NCI-H774 (cell line): ENCODE measurements at regions not wholly inside any gene's neighbourhood (a gene's known extent, or its start where the extent isn't known, plus 50 kb on each side); places are given as distances from the start of the nearest gene placed in this dataset.
"Not testable (repeated sequence)": the region's sequence is repeated elsewhere in the genome, so short reads cannot be mapped to it uniquely, and the experiment has no call there.

Experiments
- DNase-seq: peaks from one replicate; lab custom pipeline; 2025; lab: John Stamatoyannopoulos, UW

DNA sequence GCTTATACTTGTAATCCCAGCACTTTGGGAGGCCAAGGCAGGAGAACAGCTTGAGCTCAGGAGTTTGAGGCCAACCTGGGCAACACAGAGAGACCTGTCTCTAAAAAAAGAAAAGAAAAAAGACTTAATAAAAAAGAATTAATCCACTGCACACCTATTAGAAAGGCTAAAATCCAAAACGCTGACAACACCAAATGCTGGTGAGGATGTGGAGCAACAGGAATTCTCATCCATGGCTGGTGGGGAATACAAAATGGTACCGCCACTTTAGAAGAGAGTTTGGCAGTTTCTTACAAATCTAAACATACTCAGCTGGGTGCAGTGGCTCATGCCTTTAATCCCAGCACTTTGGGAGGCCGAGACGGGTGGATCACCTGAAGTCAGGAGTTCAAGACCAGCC lies 110.0 kb upstream of the NDUFV2 start:
- DNase-seq: not testable (repeated sequence)

DNA sequence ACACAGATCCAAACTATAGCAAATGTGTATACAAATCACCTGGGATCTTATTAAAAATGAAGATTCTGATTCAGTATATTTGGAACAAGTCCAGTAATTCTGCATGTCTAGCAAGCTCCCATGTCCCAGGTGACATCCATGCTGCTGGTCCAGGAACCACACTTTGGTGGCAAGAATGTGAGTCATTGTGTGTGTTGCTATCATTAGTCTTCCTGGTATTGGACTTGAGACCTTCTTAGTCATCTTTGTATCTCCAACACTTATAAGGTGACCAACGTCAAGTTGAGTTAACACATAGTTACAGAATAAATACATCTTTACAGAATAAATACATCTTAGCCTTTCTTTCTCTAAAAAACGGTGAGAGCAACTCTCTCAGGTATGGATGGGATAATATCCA lies 107.9 kb upstream of the NDUFV2 start:
- no peak for DNase-seq

DNA sequence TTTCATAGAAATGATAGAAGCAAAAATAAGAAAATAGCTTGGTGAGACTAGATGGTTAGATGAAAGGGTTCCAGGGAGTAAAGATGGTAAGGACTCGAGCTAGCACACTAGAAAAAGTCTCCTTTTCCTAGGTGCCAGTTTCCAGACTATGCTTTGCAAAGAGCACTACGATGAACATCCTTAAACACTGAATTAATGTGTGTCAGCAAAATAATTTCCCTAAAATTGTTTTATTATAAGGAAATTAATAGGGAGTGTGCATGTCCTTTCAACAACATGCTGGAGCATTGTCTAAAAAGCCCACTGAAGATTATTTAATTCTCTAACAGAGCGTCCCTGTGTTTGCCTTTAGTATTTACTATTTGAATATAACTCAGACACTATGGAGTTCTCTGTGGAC lies 107.4 kb upstream of the NDUFV2 start:
- DNase-seq: no peak

DNA sequence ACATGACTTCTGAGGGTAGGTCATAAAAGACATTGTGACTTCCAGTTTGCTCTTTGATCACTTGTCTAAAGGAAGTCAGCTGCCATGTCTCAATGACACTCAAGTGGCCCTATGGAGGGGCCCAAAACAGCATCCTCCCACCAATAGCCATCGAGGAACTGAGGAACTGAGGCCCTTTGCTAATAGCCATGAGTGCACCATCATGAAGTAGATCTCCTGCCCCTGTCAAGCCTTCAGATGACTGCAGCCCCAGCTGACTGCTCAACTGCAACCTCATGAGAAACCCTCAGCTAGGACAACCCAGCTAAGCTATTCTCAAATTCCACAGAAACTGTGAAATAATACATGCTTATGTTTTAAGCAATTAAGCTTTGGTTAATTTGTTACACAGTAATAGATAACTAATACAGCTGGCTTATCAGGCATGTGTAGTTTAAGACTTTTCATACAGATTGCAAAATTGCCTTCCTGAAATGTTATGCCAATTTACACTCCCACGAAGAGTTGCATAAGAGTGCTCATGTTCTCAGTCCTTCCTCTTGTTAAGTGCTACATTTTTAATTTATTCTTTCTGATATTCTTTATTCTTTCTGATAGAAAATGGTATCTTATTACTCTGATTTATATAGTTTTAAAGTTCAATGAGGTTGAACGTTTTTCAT lies 105.6 kb upstream of the NDUFV2 start:
- DNase-seq: no peak

DNA sequence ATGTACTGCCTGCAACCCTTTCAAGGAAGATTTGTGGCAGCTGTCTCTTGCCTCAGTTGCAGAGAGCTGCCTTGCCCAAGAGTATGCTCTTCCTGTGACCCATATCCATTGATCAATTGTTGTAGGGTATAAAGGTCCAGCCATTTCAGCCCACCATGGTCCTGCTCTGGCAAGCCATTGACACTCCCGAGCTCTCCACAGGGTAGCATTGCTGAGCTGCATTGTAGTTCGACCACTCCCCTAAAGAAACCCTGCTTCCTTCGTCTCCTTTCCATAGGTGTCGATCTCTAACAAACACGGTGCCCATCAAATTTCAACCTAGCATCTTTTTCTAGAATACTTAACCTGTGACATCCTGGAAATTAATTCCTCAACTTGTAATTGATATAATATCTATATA lies 104.9 kb upstream of the NDUFV2 start:
- DNase-seq: no peak

DNA sequence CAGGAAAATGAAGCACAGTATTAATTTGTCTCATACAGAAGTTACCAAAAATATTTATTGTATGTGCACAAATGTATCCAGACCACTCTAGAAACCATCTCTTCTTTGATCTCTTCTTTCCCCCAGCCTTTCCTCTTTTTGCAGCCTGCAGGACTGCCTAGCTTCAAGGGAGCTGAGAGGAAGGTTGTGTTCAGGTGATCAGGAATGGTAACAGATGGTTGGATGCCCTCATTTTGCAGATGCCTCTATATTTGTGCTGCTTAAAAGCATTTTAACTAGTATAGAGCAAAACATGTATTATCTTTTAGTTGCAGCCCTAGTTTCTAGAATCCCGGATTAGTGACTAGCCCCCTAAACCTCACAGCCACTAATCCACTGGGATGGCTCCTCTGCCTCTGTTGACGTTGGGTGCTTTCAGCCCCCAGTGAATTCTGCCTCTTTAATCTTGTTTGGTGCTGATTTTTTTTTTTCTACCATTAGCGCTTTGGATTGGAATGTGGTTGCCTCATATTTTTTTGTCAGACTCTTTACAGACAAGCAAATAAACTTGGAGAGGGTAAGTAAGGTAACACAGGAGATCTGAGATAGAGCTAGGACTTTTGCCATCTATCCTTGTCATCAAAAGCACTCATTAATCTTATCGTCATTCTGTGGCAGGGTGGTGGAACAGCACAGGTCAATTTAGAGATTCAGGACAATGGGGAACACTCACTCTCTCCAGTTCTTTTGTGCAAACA lies 103.8 kb upstream of the NDUFV2 start:
- DNase-seq: no peak

DNA sequence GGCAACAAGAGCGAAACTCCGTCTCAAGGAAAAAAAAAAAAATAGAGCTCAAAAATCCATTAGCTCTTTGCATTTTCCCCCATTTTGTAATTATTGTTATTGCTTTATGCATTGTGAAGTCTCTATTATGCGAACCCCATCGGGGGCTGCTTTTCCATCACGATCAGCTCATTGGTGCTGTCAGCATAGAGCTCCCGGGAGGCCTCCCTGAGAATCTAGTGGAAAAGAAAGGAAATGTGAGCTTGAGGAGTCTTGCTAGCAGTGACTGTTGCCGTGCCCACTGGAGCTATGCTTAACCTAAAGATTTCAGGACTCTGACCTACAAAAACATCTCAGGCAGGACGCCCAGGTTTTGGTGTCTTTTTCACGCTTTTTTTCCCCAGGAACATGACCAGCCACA lies 102.6 kb upstream of the NDUFV2 start:
- DNase-seq: no peak

DNA sequence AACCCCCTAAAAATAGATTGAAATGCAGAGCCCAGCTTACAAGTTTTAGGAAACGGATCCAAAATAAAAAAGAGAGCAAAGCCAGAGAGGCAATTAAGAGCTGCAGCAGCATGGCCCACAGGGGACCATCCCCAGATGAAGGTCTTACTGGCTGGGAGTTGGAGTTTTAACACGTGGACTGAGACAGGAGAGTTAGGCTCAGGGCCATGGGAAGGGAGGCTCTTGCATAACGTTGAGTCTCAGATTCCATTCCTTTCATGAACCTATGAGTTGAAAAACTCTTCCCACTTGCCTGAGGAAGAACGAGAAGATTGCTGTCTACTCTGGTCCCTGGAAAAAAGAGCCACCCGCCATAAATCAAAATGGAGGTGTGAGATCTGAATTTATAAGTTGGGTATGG lies 101.8 kb upstream of the NDUFV2 start:
- DNase-seq: no peak

DNA sequence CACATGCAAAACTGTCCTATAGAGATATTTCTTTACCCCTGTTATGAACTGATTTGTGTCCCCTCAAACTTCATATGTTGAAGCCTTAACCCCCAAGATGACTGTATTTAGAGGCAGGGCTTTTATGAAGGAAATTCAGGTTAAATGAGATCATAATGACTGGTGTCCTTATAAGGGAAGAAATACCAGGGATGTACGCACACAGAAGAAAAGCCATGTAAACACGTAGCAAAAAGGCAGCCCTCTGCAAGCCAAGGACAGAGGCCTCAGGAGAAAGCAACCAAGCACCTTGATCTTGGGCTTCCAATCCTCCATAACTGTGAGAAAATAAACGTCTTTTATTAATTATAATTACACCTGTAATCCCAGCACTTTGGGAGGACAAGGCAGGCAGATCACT lies 101.3 kb upstream of the NDUFV2 start:
- no peak for DNase-seq

DNA sequence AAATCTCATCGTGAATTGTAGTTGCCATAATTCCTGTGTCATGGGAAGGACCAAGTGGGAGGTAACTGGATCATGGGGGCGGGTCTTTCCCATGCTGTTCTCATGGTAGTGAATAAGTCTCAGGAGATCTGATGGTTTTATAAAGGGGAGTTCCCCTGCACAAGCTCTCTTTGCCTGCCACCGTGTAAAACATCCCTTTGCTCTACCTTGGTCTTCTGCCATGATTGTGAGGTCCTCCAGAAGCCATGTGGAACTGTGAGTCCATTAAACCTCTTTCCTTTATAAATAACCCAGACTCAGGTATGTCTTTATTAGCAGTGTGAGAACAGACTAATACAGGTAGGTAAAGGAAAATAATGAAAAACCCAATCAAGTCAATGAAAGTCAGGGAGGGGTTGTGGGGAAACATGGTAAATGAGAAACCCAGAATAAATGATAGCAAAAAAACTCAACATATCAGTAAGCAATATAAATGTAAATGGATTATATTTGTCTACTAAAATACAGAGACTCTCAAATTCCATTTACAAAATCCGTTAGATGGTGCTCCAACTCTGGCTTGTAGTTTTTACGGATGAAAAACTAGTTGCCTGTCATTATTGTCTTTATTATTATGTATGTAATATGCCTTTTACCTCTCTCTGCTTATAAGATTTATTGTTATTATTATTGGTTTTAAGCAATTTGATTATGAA lies 98.9 kb upstream of the NDUFV2 start:
- DNase-seq: no peak

DNA sequence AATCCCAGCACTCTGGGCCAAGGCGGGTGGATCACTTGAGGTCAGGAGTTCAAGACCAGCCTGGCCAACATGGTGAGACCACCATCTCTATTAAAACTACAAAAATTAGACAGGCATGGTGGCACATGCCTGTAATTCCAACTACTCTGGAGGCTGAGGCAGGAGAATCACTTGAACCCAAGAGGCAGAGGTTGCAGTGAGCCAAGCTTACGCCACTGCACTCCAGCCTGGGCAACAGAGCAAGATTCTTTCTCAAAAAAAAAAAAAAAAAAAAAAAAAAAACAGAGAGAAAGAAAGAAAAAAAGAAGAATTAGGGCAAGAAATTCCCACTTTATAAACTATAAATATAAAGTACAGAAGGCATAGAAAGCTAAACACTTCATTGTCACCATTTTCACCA lies 98.2 kb upstream of the NDUFV2 start:
- DNase-seq: not testable (repeated sequence)

DNA sequence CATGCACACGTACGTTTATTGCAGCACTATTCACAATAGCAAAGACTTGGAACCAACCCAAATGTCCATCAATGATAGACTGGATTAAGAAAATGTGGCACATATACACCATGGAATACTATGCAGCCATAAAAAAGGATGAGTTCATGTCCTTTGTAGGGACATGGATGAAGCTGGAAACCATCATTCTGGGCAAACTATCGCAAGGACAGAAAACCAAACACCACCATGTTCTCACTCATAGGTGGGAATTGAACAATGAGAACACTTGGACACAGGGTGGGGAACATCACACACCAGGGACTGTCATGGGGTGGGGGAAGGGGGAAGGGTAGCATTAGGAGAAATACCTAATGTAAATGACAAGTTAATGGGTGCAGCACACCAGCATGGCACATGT lies 94.8 kb upstream of the NDUFV2 start:
- DNase-seq: not testable (repeated sequence)

DNA sequence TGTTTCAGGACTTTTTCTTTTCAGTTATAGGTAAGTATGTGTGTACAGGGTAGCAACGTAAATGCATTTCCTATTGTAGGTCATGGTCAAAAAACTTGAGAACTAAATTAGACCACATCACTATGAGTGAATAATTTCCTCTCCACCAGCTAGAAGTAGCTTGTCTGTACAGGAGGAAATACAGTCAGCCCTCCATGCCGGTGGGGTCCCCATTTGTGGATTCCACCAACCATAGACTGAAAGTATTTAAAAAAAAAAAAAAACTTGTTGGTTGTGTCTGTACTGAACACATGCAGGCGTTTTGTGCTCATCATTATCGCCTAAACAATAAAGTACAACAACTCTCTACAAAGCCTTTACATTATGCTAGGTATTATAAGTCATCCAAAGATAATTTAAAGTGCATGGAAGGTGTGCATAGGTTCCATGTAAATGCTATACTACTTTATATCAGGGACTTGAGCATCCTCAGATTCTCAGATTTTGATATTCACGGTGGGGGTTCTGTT lies 94.2 kb upstream of the NDUFV2 start:
- DNase-seq: no peak

DNA sequence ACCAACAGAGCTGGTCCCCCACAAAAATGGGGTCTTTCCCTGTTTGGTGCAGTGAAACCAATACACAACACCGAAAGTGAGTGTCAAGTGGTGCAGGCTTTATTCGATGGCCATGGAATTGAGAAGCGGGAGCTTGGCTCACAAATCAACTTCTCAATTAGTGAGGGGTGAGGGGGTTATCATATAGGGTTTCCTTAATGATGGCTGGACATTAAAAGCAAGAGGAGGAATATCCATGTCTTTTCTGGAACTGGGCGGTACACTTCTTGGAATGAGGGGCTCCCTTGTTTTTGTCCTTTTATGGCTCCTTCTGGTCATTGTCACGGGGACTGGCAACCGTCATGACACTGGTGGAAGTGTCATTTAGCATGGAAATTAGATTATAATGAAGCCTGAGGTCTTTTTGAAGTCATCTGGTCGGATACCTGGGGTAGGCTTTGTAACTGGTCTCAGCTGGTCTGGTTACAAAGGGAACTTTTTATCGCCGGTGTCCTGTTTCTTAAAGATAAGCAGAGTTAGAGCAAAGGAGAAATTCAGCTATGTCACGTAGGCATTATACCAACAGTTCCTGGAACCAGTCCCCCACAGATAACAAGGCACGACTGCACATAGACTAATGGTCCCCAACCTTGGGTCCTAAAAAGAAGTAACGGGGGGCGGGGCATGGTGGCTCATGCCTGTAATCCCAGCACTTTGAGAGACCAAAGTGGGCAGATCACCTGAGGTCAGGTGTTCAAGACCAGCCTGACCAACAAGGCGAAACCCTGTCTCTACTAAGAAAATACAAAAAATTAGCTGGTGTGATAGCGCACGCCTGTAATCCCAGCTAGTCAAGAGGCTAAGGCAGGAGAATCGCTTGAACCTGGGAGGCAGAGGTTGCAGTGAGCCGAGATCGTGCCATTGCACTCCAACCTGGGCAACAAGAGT lies 93.5 kb upstream of the NDUFV2 start:
- DNase-seq: no peak

DNA sequence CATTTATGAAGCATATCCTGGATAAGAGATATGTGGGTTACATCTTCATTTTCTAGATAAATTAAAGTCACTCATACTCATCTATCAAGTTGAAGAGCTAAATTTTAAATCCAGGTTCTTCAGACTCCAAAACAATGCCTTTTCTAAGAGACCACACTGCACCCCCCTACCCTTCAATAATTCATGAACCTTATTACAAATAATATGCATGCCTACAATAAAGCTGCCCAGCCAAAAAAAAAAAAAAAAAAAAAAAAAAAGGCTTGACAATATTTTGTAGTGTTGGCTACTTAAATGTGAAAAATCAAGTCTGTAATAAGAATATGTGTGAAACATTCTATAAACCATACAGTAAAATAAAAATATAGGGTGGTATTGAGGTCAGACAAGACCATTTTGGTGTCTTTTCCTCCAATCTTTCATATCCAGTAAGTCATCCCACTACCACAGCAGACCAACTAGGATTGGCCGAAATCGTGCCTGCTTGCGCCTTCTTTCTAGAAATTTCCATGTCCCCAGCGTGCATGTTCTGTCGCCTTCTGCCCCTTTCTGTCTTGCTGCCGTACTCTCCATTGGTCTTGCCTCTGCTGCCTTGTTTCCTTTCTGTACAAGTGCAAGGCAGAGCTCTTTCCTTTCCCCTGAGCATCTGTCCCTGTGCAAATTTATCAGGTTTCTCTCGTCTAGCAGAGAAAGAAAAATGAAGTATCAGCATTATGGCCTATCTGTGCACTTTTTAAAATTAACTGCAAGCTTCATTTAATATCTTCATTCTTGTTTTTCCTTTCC lies 92.6 kb upstream of the NDUFV2 start:
- no peak for DNase-seq

DNA sequence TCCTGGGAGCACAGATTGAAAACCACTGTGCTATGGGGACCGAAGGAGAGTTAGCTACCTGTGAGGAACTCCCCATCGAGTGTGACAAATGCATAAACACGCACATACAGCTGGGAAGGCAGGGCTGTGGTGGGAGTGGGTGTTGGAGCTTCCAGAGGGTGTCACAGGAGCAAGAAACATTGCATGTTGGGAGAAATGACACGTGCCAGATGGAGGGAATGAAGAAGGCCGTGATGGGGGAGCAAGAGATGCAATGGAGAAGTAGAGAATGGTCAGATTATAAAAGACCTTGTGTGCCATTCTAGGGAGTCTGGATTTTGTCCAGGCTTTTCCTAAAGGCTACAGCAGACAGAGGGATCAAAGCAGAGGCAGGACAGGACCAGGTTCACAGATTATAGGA lies 91.1 kb upstream of the NDUFV2 start:
- DNase-seq: no peak

DNA sequence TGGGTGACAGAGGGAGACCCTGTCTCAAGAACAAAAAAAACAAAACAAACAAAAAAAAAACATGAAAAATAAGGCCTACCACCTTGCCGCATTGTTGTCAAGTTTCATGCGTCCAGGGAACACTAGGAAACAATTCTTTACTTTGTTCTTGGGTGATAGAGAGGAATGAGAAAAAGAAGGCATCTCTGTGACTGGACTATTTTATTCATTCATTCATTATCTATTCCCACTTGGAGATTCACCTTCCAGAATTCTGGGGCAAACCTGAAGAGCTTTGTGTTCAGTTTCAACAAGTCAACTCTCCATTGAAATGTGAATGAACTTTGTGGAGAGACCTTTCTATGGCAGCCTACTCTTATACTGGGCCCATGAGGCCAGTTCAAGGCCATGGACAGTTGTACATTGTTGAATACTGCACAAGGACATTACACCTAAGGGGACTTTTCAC lies 88.5 kb upstream of the NDUFV2 start:
- no peak for DNase-seq

DNA sequence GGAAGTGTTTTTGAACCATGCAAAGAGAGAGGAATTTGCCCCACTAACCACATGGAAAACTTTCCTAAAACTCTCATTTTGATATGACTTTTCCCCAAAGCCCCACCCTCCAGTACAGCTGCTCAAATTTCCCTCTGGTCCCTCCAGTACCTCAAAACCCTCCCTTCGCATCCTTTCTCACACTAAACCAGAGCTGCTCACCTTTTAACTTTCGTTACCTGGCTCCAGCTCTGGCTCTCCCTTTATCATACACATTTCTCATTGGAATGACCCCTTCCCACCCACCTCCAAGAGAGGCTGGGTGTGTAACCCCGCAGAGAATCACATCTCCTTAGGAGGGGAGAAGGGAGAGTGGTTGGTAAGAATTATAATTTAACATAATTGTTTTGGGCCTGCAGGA lies 86.8 kb upstream of the NDUFV2 start:
- no peak for DNase-seq

DNA sequence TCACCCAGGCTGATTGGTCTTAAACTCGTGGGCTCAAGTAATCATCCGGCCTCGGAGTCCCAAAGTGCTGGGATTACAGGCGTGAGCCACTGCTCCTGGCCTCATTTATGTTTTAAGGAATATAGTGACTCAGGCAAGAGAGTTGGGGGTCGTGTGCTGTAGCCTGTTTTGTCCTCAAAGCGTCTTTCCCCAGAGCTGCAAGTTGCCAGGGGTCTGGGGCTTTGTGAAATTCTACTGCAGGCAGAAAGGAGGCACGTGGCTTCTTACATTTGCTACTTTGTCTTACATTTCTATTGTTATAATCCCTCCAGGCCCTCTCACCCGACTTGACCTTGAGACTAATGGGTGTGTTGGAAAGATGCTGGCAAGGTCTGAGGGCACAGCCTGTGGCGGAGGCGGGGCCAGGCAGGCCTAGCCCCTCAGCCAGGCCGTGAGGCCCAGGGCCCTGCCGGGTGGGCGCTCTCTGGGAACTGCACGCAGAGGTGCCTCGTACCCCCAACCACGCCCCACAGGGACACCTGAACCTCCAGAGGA lies 85.8 kb upstream of the NDUFV2 start:
- no peak for DNase-seq

DNA sequence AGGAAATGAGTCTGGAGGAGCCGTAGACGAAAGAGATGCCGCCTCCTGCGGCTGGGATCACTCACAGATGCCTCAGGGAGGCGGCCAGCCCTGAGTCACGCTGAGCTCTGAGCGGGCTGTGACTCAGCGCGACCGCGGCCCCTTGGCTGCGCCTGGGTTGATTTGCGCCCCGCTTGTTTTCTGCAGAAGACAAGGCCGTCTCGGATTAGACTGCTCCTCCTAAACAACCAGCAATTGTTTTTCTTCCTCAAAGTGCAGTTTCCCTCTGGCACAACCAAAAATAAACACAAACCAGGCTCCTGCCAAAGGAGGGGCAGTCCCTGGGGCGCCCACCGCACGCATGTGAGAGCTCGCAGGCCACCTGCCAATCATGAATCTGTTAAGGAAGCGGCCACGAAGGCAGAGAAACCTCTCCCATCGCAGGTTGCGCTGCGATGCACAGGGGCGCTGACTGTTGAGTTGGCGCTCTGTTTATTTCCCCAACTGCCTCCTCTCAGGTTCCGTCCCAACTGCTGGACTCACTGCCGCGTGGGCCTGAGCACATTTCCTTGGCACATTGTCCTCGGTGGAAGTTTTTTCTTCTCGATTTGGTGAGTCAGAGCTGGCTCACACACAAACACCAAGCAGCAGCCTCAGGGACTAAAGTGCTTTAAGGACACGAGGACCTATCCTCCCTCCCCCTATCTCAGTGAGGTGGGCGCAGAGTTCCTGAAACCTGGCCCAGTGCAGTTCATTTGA lies 85.2 kb upstream of the NDUFV2 start:
- DNase-seq: no peak
